Activated CD8-positive, alpha-beta memory T cell treated with anti-CD3 and anti-CD28 coated beads, Interleukin-2, amount 10 ng/mL, durations not matched to agents 7 days and 5 days (primary cell): ENCODE measurements at regions not wholly inside any gene's neighbourhood (a gene's known extent, or its start where the extent isn't known, plus 50 kb on each side); places are given as distances from the start of the nearest gene placed in this dataset.

Experiments used
- ATAC-seq: fragments of 150-1000 bp; cut with Tn5 transposase; one replicate; pipeline ENCODE4 v1.10.0; 2021; ENCODE audit warnings: moderate library complexity
- CTCF ChIA-PET: fragments of 350-600 bp; sonication (Branson Sonifier 250); formaldehyde crosslinking; loops from one replicate; lab custom pipeline; 2021; ENCODE audit warnings: antibody characterized with exemption; lab: Charles Lee
- DNase-seq: peaks from one replicate; pipeline ENCODE4 v3.0.0-alpha.2; 2020
- H3K27ac Mint-ChIP-seq: one replicate; pipeline ENCODE4 v1.8.0; 2021; ENCODE audit warnings: mild to moderate bottlenecking, mixed read lengths
- H3K27me3 Mint-ChIP-seq: one replicate; pipeline ENCODE4 v1.8.0; 2021; ENCODE audit warnings: mixed read lengths
- H3K36me3 Mint-ChIP-seq: one replicate; pipeline ENCODE4 v1.8.0; 2021; ENCODE audit warnings: mild to moderate bottlenecking, mixed read lengths
- H3K4me1 Mint-ChIP-seq: one replicate; pipeline ENCODE4 v1.8.0; 2021; ENCODE audit warnings: mixed read lengths
- H3K4me3 Mint-ChIP-seq: one replicate; pipeline ENCODE4 v1.8.0; 2021; ENCODE audit warnings: mild to moderate bottlenecking, moderate library complexity, mixed read lengths
- H3K9me3 Mint-ChIP-seq: one replicate; pipeline ENCODE4 v1.8.0; 2022; ENCODE audit warnings: low read depth, mixed read lengths

DNA sequence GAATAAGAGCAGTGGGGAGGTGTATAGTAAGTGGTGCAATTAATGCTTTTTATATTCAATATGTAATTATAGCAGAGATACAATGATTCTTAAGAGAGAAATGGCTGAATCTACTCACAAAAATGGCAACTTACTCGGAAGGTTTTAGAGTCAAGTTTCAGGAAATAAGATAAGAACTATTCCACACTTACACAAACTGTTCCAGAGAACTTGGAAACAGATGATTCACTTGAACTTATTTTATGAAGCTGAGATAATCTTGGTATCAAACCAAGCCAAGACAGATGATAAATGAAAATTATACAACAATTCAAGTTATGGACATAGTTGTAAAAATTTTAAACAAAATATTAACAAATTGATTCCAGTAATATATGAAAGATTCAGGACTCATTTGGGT, 311.3 kb upstream of the HS3ST1 start:
- Mint-ChIP-seq H3K9me3 (no peaks in the 10 kb centered on the region), H3K27ac (no peak overlapping the region)

DNA sequence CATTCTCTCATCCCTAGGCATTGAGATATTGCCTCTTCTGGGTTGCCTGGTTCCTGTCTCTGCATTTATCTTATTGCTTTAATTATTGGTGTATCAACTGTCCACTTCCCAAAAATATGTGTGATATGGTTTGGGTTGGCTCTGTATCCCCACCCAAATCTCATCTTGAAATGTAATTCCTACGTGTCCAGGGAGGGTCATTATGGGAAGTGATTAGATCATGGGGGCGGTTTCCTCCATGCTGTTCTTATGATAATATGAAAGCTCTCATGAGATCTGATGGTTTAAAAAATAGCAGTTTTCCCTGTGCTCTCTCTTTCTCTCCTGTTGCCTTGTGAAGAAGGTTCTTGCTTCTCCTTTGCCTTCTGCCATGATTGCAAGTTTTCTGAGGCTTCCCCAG, 308.3 kb upstream of the HS3ST1 start:
- ATAC-seq (no peak), DNase-seq (no peak)
- no peak overlapping the region for H3K27ac Mint-ChIP-seq
- H3K36me3 Mint-ChIP-seq: no peaks in the 10 kb centered on the region
- no peaks in the 10 kb centered on the region for H3K4me1 Mint-ChIP-seq
- H3K4me3 Mint-ChIP-seq: no peak overlapping the region
- CTCF ChIA-PET: no interaction called here
- H3K27me3 Mint-ChIP-seq: no peaks in the 10 kb centered on the region
- no peaks in the 10 kb centered on the region for H3K9me3 Mint-ChIP-seq

More for the DNA sequence above, 311.3 kb upstream of the HS3ST1 start:
- no peaks in the 10 kb centered on the region for H3K36me3 Mint-ChIP-seq
- CTCF ChIA-PET: no interaction called here
- ATAC-seq: no peak
- no peak overlapping the region for H3K4me3 Mint-ChIP-seq
- no peaks in the 10 kb centered on the region for H3K4me1 Mint-ChIP-seq
- no peak for DNase-seq
- H3K27me3 Mint-ChIP-seq: no peaks in the 10 kb centered on the region

DNA sequence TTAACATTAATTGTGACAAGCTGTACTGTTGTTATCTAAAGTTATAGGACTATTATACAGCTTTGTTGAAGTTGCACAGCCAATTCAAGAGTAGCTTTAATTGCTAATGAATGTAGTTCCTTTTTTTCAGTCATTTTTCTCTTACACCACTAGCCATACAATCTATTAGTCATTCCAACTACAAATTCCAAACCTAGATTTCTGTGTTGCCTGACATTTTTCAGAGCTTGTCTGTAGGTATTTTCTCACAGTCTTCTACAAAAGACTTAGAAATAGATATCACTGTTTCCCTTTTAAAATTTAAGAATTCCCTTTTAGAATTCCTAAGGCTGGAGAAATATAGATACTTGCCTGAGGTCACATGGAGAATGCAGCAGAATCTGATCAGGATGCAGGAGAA, 307.0 kb upstream of the HS3ST1 start:
- Mint-ChIP-seq H3K27ac (no peak overlapping the region), H3K4me1 (no peaks in the 10 kb centered on the region), H3K4me3 (no peak overlapping the region), H3K36me3 (no peaks in the 10 kb centered on the region), H3K27me3 (no peaks in the 10 kb centered on the region), H3K9me3 (no peaks in the 10 kb centered on the region)
- ATAC-seq (no peak), DNase-seq (no peak)
- CTCF ChIA-PET: no interaction called here

DNA sequence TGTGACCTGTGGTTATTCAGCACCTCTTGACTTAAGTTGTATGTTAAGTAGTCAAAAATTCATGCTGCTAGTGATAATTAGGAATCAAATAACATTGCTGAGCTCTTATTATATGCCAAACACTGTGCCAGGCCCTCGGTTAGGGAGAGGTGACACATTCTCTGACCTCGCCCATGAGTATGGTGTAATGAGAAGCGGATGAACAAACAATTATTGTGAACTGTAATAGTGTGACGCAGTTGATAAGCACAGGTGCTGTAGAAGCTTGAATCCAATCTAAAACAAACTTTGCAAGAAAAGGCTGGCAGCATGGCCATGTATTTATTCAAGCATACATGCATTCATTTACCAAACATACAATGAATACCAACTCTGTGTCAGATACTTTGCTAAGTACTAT, 303.5 kb upstream of the HS3ST1 start:
- H3K4me1 Mint-ChIP-seq: no peaks in the 10 kb centered on the region
- H3K9me3 Mint-ChIP-seq: no peaks in the 10 kb centered on the region
- CTCF ChIA-PET: no interaction called here
- no peak for ATAC-seq
- no peak overlapping the region for H3K27ac Mint-ChIP-seq
- no peaks in the 10 kb centered on the region for H3K27me3 Mint-ChIP-seq
- no peaks in the 10 kb centered on the region for H3K36me3 Mint-ChIP-seq
- DNase-seq: no peak
- no peak overlapping the region for H3K4me3 Mint-ChIP-seq

DNA sequence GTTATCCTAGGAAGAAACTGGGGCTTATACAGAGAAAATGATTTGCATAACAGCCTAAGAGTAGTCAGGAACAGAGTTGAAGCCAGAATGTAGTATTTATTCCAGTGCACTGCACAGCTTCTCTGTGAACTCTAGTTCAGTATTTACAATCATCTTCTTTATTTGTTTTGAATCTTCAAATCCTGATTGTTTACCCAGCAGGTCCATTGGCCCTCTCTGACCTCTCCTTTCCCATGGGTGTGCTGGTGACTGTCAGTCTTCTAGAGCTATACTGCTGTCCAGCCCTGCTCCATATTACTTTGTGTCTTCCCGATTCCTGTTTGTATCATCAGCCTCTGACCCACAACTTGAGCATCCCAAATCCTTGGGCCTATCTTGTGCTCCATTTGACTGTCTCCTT, 301.9 kb upstream of the HS3ST1 start:
- H3K9me3 Mint-ChIP-seq: no peaks in the 10 kb centered on the region
- no peak for DNase-seq
- H3K27ac Mint-ChIP-seq: no peak overlapping the region
- ATAC-seq: no peak
- H3K4me1 Mint-ChIP-seq: no peaks in the 10 kb centered on the region
- H3K27me3 Mint-ChIP-seq: no peaks in the 10 kb centered on the region
- CTCF ChIA-PET: no interaction called here
- H3K36me3 Mint-ChIP-seq: no peaks in the 10 kb centered on the region
- no peak overlapping the region for H3K4me3 Mint-ChIP-seq

DNA sequence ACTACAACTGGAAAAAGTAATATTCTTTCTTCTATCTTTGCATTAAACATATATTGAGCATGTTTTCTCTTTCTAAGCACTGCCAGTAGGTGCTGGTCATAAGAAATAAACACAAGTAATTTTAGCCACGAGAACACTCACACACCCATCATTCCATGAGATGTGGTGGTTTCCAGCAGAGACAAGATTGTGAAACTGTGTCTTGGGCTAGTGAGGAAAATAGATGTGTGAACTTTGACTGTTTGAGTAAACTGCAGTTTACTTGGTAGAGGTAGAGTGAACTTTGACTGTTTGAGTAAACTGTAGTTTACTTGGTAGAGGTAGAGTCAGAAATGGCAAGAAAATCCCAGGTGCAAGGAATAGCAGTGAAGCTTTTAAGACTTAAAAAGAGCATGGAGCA, 300.9 kb upstream of the HS3ST1 start:
- Mint-ChIP-seq H3K27ac (no peak overlapping the region), H3K9me3 (no peaks in the 10 kb centered on the region), H3K4me3 (no peak overlapping the region), H3K4me1 (no peaks in the 10 kb centered on the region), H3K27me3 (no peaks in the 10 kb centered on the region), H3K36me3 (no peaks in the 10 kb centered on the region)
- DNase-seq (no peak), ATAC-seq (no peak)
- CTCF ChIA-PET: no interaction called here

DNA sequence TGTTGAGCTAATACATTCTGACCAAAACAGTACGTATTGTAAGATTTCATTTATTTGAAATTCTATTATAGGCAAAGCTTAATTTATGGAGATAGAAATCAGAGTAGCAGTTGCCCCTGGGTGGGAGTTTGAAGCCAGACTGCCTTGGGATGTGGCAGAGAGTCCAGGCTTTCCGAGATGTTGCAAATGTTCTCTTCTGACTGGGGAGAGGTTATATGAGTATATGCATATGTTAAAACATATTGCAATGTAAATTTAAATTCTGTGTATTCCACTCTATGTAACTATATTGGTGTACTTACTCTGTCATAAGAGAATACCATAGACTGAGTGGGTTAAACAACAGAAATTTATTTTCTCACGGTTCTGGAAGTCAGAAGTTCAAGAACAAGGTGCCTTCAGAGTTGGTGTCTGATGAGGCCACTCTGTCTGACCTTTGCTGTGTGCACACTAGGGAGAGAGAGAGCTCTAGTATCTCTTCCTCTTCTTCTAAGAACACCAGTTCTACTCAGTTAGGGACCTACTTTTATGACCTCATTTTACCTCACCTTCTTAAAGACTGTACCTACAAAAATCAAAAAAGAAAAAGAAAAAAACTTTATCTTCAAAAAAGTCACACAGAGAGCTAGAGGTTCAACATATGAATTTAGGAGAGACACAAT, 299.3 kb upstream of the HS3ST1 start:
- Mint-ChIP-seq H3K36me3 (no peaks in the 10 kb centered on the region), H3K27ac (no peak overlapping the region), H3K4me3 (no peak overlapping the region), H3K27me3 (no peaks in the 10 kb centered on the region), H3K4me1 (no peaks in the 10 kb centered on the region), H3K9me3 (no peaks in the 10 kb centered on the region)
- DNase-seq (no peak), ATAC-seq (no peak)
- CTCF ChIA-PET: no interaction called here

DNA sequence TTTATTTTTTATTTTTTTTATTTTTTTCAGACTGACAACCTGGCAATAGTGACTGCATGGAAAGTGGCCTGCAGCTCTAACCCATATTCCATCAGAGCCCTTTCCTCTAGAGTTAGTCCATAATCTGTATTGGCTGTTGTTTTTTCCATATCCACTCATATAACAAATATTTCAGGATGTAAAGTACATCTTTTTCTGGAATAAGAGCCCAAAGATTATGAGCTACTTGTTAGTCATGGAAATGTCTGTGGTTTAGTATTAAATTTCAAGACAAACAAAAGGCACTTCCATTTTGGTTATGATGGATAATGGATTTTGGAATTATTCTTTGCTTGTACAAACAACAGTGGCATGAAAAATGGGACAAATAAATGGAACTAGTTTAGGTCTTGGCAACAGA, 296.0 kb upstream of the HS3ST1 start:
- Mint-ChIP-seq H3K27ac (no peak overlapping the region), H3K9me3 (no peaks in the 10 kb centered on the region), H3K4me3 (no peak overlapping the region), H3K27me3 (no peaks in the 10 kb centered on the region), H3K36me3 (no peaks in the 10 kb centered on the region), H3K4me1 (no peaks in the 10 kb centered on the region)
- no peak for DNase-seq
- CTCF ChIA-PET: no interaction called here
- ATAC-seq: no peak

DNA sequence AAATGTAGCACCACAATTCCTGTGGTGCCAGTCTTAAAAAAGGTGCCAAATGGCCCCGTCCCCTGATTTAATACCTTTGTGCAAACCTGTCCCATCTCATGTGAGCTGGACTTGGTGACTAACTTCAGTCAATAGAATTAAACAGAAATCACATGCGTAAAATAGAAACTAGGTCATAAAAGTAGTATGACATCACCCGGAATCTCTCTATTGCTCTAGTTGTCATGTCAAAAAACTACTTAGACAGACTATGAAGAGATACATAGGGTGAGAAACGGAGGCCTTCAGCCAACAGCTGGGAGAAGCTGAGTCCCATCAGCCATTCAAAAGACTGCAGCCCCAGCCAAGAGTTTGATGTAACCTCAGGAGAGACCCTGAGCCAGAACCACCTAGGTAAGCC, 293.5 kb upstream of the HS3ST1 start:
- H3K9me3 Mint-ChIP-seq: peaks cover 3% of the 10 kb centered on the region
- ATAC-seq (no peak), DNase-seq (no peak)
- CTCF ChIA-PET: no interaction called here
- no peaks in the 10 kb centered on the region for H3K27me3 Mint-ChIP-seq
- H3K4me1 Mint-ChIP-seq: no peaks in the 10 kb centered on the region
- no peaks in the 10 kb centered on the region for H3K36me3 Mint-ChIP-seq
- H3K27ac Mint-ChIP-seq: no peak overlapping the region
- no peak overlapping the region for H3K4me3 Mint-ChIP-seq

DNA sequence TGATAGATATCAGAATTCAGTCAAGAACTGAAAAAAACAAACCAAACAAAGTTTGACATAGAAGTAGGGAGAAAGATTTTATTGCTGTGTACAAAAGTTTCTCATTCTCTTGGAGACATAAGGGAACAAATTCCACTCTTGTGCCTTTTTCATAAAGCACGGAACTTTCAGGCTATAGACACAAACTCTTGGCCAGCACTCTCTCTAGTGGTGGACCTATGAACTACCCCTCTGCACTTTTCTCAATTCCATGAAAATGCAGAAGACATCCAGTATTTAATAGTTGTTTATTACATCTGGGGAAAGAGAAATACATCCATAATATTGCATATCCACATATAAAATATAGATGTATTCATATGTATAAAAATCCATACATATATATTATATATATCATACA, 291.6 kb upstream of the HS3ST1 start:
- Mint-ChIP-seq H3K36me3 (no peaks in the 10 kb centered on the region), H3K4me1 (no peaks in the 10 kb centered on the region), H3K27me3 (no peaks in the 10 kb centered on the region), H3K9me3 (peaks cover 3% of the 10 kb centered on the region), H3K27ac (no peak overlapping the region), H3K4me3 (no peak overlapping the region)
- CTCF ChIA-PET: no interaction called here
- ATAC-seq: no peak
- no peak for DNase-seq

DNA sequence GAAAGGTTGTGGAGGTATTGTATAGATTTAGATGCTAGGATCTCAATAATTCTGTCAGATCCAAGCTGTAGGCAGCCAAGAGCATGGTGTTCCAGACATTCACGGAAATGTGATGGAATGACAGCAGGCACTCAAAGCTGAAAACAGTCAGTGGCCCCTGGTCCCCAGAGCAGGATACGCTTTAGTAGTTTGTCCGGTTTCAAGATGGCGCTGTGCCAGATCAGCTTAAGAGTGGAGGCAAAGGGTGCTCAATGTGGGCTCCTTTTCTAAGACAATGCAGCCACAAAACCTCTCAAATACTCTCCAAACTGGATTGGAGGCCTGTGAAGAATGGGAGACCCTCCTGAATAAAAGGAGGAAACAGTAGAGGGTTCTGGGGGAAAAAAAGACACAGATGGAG, 291.2 kb upstream of the HS3ST1 start:
- H3K4me3 Mint-ChIP-seq: no peak overlapping the region
- H3K27ac Mint-ChIP-seq: no peak overlapping the region

DNA sequence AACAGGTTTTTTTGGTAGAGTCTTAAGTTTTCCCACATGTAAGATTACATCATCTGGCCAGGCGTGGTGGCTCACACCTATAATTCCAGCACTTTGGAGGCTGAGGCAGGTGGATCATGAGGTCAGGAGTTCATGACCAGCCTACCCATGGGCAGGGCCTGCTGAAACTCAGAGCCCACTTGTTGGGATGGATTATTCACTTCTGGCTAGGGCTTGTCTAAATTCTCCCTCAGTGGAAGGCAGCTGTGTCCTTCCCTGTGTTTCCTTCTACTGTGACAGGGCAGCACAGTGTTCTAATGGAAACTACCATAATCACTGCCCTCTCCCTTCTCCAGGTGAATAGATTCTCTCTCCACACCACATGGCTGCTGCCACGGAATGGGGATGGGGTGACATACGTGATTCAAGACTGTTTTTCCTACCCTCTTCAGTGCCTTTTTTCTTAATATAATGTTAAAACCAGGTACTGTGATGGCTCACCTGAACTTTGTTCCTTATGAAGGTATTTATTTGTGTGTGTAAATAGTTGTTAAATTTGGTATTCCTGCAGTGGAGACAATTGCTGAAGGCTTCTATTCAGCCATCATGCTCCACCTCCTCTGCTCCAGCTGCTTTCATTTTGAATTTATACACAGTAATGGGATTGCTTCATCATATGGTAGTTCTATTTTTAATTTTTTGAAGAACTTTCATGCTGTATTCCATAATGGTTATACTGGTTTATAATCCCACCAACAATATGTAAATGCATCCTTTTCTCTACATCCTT, 287.2 kb upstream of the HS3ST1 start:
- Mint-ChIP-seq H3K36me3 (no peaks in the 10 kb centered on the region), H3K4me3 (no peak overlapping the region), H3K9me3 (peaks cover 3% of the 10 kb centered on the region), H3K27me3 (no peaks in the 10 kb centered on the region), H3K27ac (no peak overlapping the region), H3K4me1 (no peaks in the 10 kb centered on the region)
- DNase-seq: no peak
- no peak for ATAC-seq
- CTCF ChIA-PET: no interaction called here

More for the DNA sequence above, 291.2 kb upstream of the HS3ST1 start:
- Mint-ChIP-seq H3K36me3 (no peaks in the 10 kb centered on the region), H3K9me3 (peaks cover 3% of the 10 kb centered on the region), H3K27me3 (no peaks in the 10 kb centered on the region), H3K4me1 (no peaks in the 10 kb centered on the region)
- CTCF ChIA-PET: no interaction called here
- DNase-seq (no peak), ATAC-seq (no peak)

DNA sequence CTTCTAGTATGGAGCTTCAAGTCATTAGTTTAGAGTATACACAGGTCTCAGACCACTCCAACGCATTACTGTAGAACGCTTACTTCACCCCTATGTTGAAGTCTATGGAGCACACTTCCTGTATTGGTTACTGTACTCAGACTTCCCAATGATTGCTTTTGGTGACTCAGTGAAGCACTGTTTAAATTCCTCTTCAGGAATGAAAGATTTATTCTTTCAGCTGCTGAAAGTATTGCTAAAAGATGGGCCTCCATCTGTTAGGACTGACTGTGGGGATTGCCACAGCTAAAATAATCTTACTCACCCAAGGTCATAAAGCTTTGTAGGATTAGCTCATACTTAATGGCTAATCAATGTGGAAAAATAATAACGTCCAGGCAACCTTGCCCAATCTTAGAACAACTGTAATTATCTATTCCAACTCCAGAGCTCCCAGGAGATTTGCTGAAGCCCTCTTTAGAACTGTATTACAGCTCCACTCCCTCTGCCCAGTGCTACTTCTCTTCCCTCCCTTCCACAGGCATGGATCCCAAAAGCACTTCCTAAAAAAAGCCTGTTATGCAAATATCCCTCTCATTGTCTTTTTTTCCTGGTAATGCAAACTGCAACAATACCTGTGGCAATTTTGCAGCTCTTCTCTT, 281.9 kb upstream of the HS3ST1 start:
- Mint-ChIP-seq H3K27ac (no peak overlapping the region), H3K4me1 (no peaks in the 10 kb centered on the region), H3K36me3 (no peaks in the 10 kb centered on the region), H3K4me3 (no peak overlapping the region), H3K27me3 (no peaks in the 10 kb centered on the region), H3K9me3 (no peaks in the 10 kb centered on the region)
- CTCF ChIA-PET: no interaction called here
- ATAC-seq: no peak
- no peak for DNase-seq

DNA sequence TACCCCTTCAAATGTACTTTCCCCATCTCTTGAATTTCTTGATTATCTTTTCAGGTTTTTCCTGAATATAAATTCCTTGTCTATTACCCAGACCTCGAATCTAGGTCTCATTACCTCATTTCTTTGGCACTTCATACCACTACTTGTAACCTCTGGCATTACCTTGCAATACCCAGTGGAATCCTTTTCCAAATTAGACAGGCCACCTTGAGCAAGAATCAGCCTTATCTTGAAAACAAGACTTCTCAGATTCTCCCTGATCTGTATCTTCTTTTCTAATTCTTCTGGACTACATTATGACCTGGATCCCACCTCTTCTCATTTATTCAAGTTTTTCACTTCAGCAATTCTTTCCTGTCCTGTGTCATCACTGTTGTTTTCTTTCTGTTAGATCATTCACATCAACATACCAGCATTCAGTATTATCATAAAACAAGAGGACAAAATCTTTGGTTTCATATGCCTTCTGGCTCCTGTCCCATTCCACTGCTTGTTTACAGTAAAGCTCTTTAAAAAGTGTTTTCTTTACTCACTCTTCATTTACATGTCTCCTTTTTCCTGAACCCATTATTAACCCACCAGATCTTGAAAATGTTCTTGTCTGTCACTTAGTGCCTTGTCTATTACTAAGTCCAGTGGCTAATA, 275.6 kb upstream of the HS3ST1 start:
- Mint-ChIP-seq H3K36me3 (no peaks in the 10 kb centered on the region), H3K9me3 (no peaks in the 10 kb centered on the region), H3K4me1 (no peaks in the 10 kb centered on the region), H3K4me3 (no peak overlapping the region), H3K27ac (no peak overlapping the region), H3K27me3 (no peaks in the 10 kb centered on the region)
- ATAC-seq (no peak), DNase-seq (no peak)
- CTCF ChIA-PET: no interaction called here
